GM12891 (cell line): ENCODE measurements at regions not wholly inside any gene's neighbourhood (a gene's known extent, or its start where the extent isn't known, plus 50 kb on each side); places are given as distances from the start of the nearest gene placed in this dataset.

ENCODE experiments used
- PAX5 ChIP-seq: IDR thresholded peaks from 2 replicates; pipeline ENCODE4 v1.6.1; 2011; ENCODE audit warnings: low read length, moderate library complexity, mild to moderate bottlenecking; ENCODE audit not compliant: insufficient read depth, severe bottlenecking
- POLR2A ChIP-seq: IDR thresholded peaks from 2 replicates; pipeline ENCODE4 v1.6.1; 2011; ENCODE audit warnings: low read depth, low read length, control low read depth
- POLR2AphosphoS5 ChIP-seq: IDR thresholded peaks from 2 replicates; pipeline ENCODE4 v1.6.1; 2011; ENCODE audit warnings: low read depth, low read length, control low read depth
- TAF1 ChIP-seq: IDR thresholded peaks from 2 replicates; pipeline ENCODE4 v1.6.1; 2011; ENCODE audit warnings: low read depth, low read length, control low read depth

GRCh38 chr3:168645180-168645579 is 549.5 kb upstream of the GOLIM4 start:
- TF ChIP-seq POLR2AphosphoS5 (no peak), TAF1 (no peak), POLR2A (no peak), PAX5 (no peak)
